IPS DF 19.7 (cell line): ENCODE measurements at regions not wholly inside any gene's neighbourhood (a gene's known extent, or its start where the extent isn't known, plus 50 kb on each side); places are given as distances from the start of the nearest gene placed in this dataset.
"Not testable (repeated sequence)": the region's sequence is repeated elsewhere in the genome, so short reads cannot be mapped to it uniquely, and the experiment has no call there.

Experiments
- DNase-seq: peaks from one replicate; pipeline ENCODE4 v3.0.0-alpha.2; 2013; ENCODE audit warnings: low read depth, low spot score

- no peak for DNase-seq
These were observed 279.5 kb upstream of the MGAT5 start for GRCh38 chr2:133974353-133974752.

- DNase-seq, result no peak
These were observed 278.7 kb upstream of the MGAT5 start for GRCh38 chr2:133975135-133975534.

- DNase-seq, result no peak
These were observed 278.0 kb upstream of the MGAT5 start for GRCh38 chr2:133975676-133976428.

- no peak for DNase-seq
These were observed 277.2 kb upstream of the MGAT5 start for GRCh38 chr2:133976659-133977058.

- DNase-seq, result no peak
These were observed 276.5 kb upstream of the MGAT5 start for GRCh38 chr2:133977405-133977804.

GRCh38 chr2:133982256-133982655 lies 271.6 kb upstream of the MGAT5 start:
- no peak for DNase-seq

- DNase-seq, result no peak
These were observed 268.3 kb upstream of the MGAT5 start for GRCh38 chr2:133985563-133985962.

- DNase-seq, result no peak
These were observed 267.6 kb upstream of the MGAT5 start for GRCh38 chr2:133986081-133986837.

- no peak for DNase-seq
These were observed 266.7 kb upstream of the MGAT5 start for GRCh38 chr2:133986881-133987795.

- no peak for DNase-seq
These were observed 265.5 kb upstream of the MGAT5 start for GRCh38 chr2:133988316-133988891.

- DNase-seq, result no peak
These were observed 262.2 kb upstream of the MGAT5 start for GRCh38 chr2:133991606-133992168.

GRCh38 chr2:133992454-133992853 lies 261.4 kb upstream of the MGAT5 start:
- DNase-seq, result no peak

- DNase-seq, result no peak
These were observed 260.7 kb upstream of the MGAT5 start for GRCh38 chr2:133993160-133993559.

- DNase-seq, result not testable (repeated sequence)
These were observed 255.1 kb upstream of the MGAT5 start for GRCh38 chr2:133998726-133999125.

GRCh38 chr2:134002391-134002790 lies 251.5 kb upstream of the MGAT5 start:
- DNase-seq, result no peak

- no peak for DNase-seq
These were observed 251.0 kb upstream of the MGAT5 start for GRCh38 chr2:134002921-134003320.

GRCh38 chr2:134004467-134004866 lies 249.4 kb upstream of the MGAT5 start:
- DNase-seq, result no peak

- no peak for DNase-seq
These were observed 245.0 kb upstream of the MGAT5 start for GRCh38 chr2:134008837-134009236.

GRCh38 chr2:134009440-134009839 lies 244.4 kb upstream of the MGAT5 start:
- DNase-seq, result no peak

- not testable (repeated sequence) for DNase-seq
These were observed 244.0 kb upstream of the MGAT5 start for GRCh38 chr2:134009906-134010305.

- no peak for DNase-seq
These were observed 241.8 kb upstream of the MGAT5 start for GRCh38 chr2:134011936-134012586.
